Heart right ventricle (tissue), 16 donors: ENCODE measurements at regions not wholly inside any gene's neighbourhood (a gene's known extent, or its start where the extent isn't known, plus 50 kb on each side); places are given as distances from the start of the nearest gene placed in this dataset.

Experiments
- ATAC-seq, 8 donors: fragments of 200-7000 bp; cut with Tn5 transposase; one replicate each; pipeline ENCODE4 v1.9.1; 2020; ENCODE audit warnings: mild to moderate bottlenecking in 8 of 8, moderate library complexity in 8 of 8, moderate number of reproducible peaks in 1 of 8
- DNase-seq, 2 donors: peaks; one replicate each; pipeline ENCODE4 v3.0.0-alpha.2; 2020
- H3K27ac ChIP-seq, 10 donors: fragments of 200-600 bp; sonication (generic) in 2 of 10; one replicate each; pipeline versions ENCODE4 v1.5.0 to v1.8.0; 2020 to 2022; ENCODE audit warnings: mild to moderate bottlenecking in 3 of 10
- H3K27me3 ChIP-seq, 7 donors: fragments of 200-600 bp; one replicate each; pipeline ENCODE4 v1.8.0; 2021 to 2022; ENCODE audit warnings: mild to moderate bottlenecking in 2 of 7
- H3K36me3 ChIP-seq, 9 donors: fragments of 200-600 bp; sonication (generic) in 1 of 9; one replicate each; pipeline versions ENCODE4 v1.5.0 to v1.8.0; 2020 to 2022; ENCODE audit warnings: mild to moderate bottlenecking in 2 of 9
- H3K4me1 ChIP-seq, 9 donors: fragments of 200-600 bp; sonication (generic) in 1 of 9; one replicate each; pipeline versions ENCODE4 v1.5.0 to v1.8.0; 2020 to 2022; ENCODE audit warnings: mild to moderate bottlenecking in 4 of 9
- H3K4me3 ChIP-seq, 10 donors: fragments of 200-600 bp; sonication (generic) in 2 of 10; one replicate each; pipeline versions ENCODE4 v1.5.0 to v1.8.0; 2020 to 2022; ENCODE audit warnings: mild to moderate bottlenecking in 7 of 10, moderate library complexity in 2 of 10
- H3K9me3 ChIP-seq, 11 donors: fragments of 200-600 bp in 10 of 11; sonication (generic) in 2 of 11; one replicate each; pipeline versions ENCODE4 v1.5.0 to v1.8.0; 2013 to 2022; ENCODE audit warnings: mild to moderate bottlenecking in 2 of 11, control low read depth in 1 of 11, moderate library complexity in 1 of 11
- WGBS, 2 donors: extraction: QIAGEN DNeasy Blood & Tissue Kit; methylation state at CpG; one replicate each; pipeline ENCODE4 v1.1.7; 2013; ENCODE audit warnings: inconsistent platforms in 1 of 2; 5-methylcytosine and 5-hydroxymethylcytosine counted together
- intact Hi-C, 10 donors: fragments of 100-400 bp; cut with DNase I; formaldehyde crosslinking; loops; one replicate each; pipeline versions ENCODE4 v1.11.1 to v1.14.2; 2022
- TF ChIP-seq, protein P1 (sequence below), 9 donors: fragments of 200-600 bp; sonication (generic) in 2 of 9; IDR thresholded peaks; one replicate each; pipeline versions ENCODE4 v1.5.0 to v1.8.0; 2021 to 2022; ENCODE audit warnings: antibody characterized with exemption in 9 of 9, mild to moderate bottlenecking in 5 of 9, moderate library complexity in 1 of 9
- donor health status: Arrhythmogenic right ventricular cardiomyopathy.
- donor health status: ischemic (EF 13 %, LVEDD 7.1; RV severe dilation, severe dysfunction).
- donor health status: healthy with polysubstance abuse.
- donor health status: DM: no; HTN: yes; CAD: no.
- donor health status: DM: no; HTN: no; CAD: no.
- donor health status: ischemic (EF 25% LVEDD 6.9; RV normal size, moderate dysfunction).
- donor health status: ischemic (EF 25% LVEDD 5.7; RV mildly dilated, moderate dysfunction).
- donor health status: healthy.
- donor health status: DM: yes; HTN: yes; CAD: no.
- donor health status: Ischemic cardiomyopathy.
- donor health status: ischemic (EF 35%, LVEDD 5.7; RV mildly dilated, moderate dysfunction).
- donor health status: nonischemic (EF 11% LVEDD 7.7; RV severe dilation, severe dysfunction).
- donor health status: DM: yes; HTN: yes; CAD: no.
- donor health status: PGD.
- donor health status: ischemic (EF 29% LVEDD 5.4; RV normal size, mild dysfunction).
- donor health status: nonischemic (EF 23%, LVEDD 6.1; RV moderate dilation, normal function).

DNA sequence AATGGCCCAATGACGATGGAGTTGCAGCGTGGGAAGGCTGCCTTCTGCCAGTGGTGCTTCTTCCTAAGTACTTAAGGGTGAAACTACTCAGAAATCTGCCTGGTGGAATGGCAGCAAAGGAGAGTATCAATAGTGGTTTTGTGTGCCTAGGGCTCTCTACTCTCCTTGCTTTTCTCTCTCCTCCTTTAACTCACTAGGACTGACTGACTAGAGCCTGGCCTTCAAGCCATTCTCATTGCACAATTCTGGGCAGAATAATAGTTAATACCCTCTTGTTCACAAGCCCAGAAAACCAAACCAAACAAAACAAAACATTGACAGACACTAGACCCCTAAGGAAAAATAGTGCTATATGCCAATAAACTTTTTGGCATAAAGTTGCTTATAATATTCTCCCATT lies 171.2 kb upstream of the PTGFR start:
- Histone ChIP-seq H3K36me3 (no peaks in the 10 kb centered on the region), H3K27me3 (no peaks in the 10 kb centered on the region), H3K4me3 (no peak overlapping the region), H3K9me3 (peaks cover 0 to 5% (median 0%) of the 10 kb centered on the region in 11 donors), H3K4me1 (no peaks in the 10 kb centered on the region), H3K27ac (no peak overlapping the region)
- WGBS, 2 donors = 19 to 36% methylated on average over 2 of the region's 2 CpGs
- DNase-seq (no peak), ATAC-seq (no peak)
- TF ChIP-seq, protein P1, sequence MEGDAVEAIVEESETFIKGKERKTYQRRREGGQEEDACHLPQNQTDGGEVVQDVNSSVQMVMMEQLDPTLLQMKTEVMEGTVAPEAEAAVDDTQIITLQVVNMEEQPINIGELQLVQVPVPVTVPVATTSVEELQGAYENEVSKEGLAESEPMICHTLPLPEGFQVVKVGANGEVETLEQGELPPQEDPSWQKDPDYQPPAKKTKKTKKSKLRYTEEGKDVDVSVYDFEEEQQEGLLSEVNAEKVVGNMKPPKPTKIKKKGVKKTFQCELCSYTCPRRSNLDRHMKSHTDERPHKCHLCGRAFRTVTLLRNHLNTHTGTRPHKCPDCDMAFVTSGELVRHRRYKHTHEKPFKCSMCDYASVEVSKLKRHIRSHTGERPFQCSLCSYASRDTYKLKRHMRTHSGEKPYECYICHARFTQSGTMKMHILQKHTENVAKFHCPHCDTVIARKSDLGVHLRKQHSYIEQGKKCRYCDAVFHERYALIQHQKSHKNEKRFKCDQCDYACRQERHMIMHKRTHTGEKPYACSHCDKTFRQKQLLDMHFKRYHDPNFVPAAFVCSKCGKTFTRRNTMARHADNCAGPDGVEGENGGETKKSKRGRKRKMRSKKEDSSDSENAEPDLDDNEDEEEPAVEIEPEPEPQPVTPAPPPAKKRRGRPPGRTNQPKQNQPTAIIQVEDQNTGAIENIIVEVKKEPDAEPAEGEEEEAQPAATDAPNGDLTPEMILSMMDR (IDR thresholded peaks at IDR 0.05) = no peak
- intact Hi-C loops = no loop called here

- Histone ChIP-seq H3K4me3 (no peak overlapping the region), H3K4me1 (no peaks in the 10 kb centered on the region), H3K9me3 (no peaks in the 10 kb centered on the region), H3K27me3 (no peaks in the 10 kb centered on the region), H3K27ac (no peak overlapping the region), H3K36me3 (no peaks in the 10 kb centered on the region)
- 37 to 44% methylated on average over 2 of the region's 2 CpGs for WGBS, 2 donors
- DNase-seq = no peak
- ATAC-seq = no peak
- intact Hi-C loops = no loop called here
- TF ChIP-seq, protein P1 (IDR thresholded peaks at IDR 0.05) = no peak
These were observed 167.7 kb upstream of the PTGFR start for GRCh38 chr1:78322928-78323680.

DNA sequence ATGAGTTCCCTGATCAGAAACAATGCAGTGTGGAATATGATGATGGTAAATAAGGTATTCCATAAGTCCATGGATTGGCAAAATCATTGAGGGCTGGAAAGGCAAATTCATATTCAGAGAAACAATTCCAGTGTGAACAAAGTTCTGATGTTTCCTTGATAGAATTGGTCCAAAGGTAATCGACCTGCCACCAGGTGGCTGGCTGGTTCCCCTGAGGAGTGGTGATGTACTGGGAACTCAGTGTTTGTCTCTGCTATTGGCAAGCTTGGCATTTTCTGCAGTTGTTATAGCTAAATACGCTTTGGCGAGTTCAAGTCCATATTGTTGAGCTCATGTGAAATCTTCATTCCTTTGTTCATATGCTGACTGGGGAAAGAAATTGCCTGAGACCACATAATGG lies 165.5 kb upstream of the PTGFR start:
- no peaks in the 10 kb centered on the region for H3K36me3 ChIP-seq
- H3K4me1 ChIP-seq = no peaks in the 10 kb centered on the region
- intact Hi-C loops = no loop called here
- DNase-seq = no peak
- no peaks in the 10 kb centered on the region for H3K27me3 ChIP-seq
- 58 to 64% methylated on average over 3 of the region's 3 CpGs for WGBS, 2 donors
- H3K9me3 ChIP-seq = no peaks in the 10 kb centered on the region
- ATAC-seq = no peak
- H3K27ac ChIP-seq = no peak overlapping the region
- TF ChIP-seq, protein P1 (IDR thresholded peaks at IDR 0.05) = no peak
- no peak overlapping the region for H3K4me3 ChIP-seq

GRCh38 chr1:78329475-78329874 lies 161.3 kb upstream of the PTGFR start:
- H3K27ac ChIP-seq = no peak overlapping the region
- H3K27me3 ChIP-seq = no peaks in the 10 kb centered on the region
- H3K4me1 ChIP-seq = no peaks in the 10 kb centered on the region
- 58 to 59% methylated on average over 5 of the region's 5 CpGs for WGBS, 2 donors
- TF ChIP-seq, protein P1 (IDR thresholded peaks at IDR 0.05) = no peak
- no peaks in the 10 kb centered on the region for H3K36me3 ChIP-seq
- intact Hi-C loops = no loop called here
- no peaks in the 10 kb centered on the region for H3K9me3 ChIP-seq
- ATAC-seq (no peak), DNase-seq (no peak)
- H3K4me3 ChIP-seq = no peak overlapping the region
